Superior temporal gyrus (tissue), 1 donor: ENCODE measurements at regions not wholly inside any gene's neighbourhood (a gene's known extent, or its start where the extent isn't known, plus 50 kb on each side); places are given as distances from the start of the nearest gene placed in this dataset.

Experiments
- DNase-seq: peaks from one replicate; pipeline ENCODE4 v3.0.0-alpha.2; 2016; ENCODE audit errors: extremely low spot score

DNA sequence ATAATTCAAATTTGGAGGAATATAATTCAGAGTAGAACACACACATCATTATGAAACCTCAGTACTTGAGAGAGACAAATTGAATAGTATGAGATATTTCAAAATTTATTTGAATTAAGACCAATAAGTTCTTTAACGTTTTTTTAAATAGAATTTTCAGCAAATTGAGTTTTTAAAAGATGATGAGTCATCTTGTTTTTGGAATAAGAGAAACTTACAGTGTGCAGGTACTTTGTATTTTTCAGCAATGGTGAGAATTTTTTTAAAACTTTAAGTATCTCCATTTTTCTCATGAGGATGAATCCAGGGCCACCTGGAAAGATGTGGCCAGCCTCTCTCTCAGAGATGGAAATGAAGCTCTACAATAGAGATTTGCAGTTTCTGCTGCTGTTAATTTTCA lies 1015.0 kb upstream of the TENM4 start:
- no peak for DNase-seq

GRCh38 chr11:80451105-80451504 lies 1010.3 kb upstream of the TENM4 start:
- DNase-seq: no peak

GRCh38 chr11:80448709-80449108 lies 1007.9 kb upstream of the TENM4 start:
- no peak for DNase-seq

DNA sequence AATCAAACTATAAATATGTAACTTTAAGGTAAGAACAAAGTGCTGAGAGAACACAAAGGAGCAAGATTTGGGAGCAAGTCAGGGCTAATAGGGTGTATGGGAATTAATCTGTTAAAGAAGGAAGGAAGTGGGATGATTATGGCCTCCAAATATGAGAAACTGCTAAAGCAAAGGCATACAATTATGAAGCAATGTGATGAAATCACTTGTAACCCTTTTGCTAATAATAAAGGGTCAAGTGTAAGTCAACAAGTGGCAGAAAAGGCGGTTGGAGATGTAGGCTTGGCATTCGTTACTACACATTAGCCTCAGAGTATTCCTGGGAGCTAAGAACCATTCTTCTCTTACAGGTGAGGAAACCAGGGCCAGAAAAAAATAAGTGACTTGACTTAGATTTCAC lies 1002.3 kb upstream of the TENM4 start:
- DNase-seq: no peak

GRCh38 chr11:80441821-80442220 lies 1001.0 kb upstream of the TENM4 start:
- DNase-seq: no peak

DNA sequence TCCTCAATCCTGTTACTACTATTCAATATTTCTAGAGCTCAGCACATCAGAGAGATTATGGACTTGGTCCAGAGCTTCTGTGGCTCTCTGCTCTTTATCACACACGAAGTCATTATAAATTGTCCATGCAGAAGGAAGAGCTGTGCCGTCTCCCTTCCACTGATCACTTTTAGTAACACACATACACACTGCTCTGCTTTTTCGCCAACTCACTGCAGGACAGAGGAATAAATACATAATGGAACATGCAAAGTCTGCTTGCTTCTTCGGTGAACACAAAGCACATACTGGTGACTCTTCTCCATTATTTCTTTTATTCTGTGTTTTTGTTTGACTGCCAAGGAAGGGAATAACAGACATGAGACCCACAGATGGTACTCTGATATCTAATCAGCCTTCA lies 1000.0 kb upstream of the TENM4 start:
- DNase-seq: no peak

- DNase-seq: no peak
These were observed 995.7 kb upstream of the TENM4 start for GRCh38 chr11:80436547-80436946.

- no peak for DNase-seq
These were observed 994.5 kb upstream of the TENM4 start for GRCh38 chr11:80435345-80435744.

GRCh38 chr11:80432057-80432456 lies 991.2 kb upstream of the TENM4 start:
- DNase-seq: no peak

DNA sequence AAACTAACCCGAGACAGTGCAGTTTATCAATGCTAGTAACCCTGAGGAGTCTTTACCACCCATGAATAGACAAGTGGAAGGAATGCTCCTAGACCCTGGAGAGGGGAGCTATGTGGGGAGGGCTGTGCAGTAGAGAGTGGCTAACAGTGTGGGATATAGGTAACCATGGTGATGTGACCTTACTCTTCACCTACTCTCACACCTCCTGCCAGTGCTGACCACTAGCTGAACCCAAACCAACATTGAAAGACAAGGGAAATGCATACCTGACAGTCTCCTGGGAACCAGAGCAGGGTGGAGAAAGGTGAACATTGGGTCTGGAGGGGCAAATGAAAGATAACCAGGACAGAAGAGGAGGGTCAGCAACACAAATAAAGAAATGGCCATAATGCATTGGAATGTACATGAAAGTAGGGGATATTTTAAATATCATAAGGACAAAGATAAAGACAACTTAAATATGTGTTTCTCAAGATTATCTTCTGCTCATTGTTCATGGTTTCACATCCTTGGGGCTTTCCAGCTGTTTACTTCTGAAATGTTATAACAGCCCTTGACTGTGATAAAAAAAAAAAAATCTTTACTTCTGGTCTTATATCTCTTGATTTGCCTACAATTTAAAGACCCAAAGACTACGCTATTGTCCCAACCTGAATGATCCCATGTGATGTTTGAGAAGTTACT lies 983.3 kb upstream of the TENM4 start:
- DNase-seq: no peak

DNA sequence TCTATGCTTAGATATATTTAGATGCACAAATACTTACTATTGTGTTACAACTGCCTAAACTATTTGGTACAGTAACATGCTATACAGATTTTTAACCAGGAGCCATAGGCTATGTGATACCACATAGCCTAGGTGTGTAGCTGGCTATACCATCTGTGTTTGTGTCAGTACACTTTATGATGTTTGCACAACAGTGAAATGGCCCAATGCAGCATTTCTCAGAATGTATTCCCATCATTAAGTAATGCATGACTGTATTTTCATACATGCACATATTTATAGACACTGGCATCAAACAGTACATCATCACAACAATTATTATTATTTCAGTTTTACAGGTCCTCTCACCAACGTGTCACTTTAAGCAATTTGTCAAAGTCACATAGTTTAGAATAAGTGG lies 979.5 kb upstream of the TENM4 start:
- DNase-seq: no peak

DNA sequence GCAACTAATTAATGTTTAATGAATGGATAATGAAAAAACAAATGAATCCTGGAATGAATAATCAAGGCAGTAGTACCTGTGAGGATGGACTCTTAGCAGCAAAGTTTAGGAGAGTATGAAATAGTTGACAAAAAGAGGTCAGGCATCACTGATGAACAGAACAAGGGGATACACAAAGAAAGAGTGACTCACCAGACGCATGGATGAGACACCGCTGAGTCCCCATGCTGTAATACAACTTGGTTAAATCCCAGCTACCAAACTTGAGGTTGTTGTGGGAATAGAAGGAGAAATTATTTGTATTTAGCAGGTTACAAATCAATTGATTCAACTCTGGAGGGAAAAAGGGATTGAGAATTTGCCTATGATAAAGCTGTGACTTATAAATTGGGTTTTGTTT lies 976.9 kb upstream of the TENM4 start:
- no peak for DNase-seq

DNA sequence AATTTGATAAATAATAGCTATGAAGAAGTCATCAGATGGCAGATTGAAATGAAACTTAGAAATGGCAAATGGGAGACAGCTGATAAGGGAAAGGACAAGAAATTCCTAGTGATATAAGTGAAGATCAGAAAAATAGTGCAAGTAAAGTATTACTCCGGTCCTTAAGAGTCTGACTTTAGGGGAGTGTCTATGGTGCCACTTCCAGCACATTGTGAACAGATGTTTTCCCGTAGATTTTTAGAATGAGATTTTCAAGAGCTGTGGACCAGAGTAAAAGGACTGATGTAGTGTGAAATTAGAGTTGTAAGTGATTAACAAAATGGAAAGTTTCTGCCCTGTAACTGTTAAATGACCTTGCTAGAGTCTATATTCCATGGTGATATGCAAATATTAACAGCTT lies 974.8 kb upstream of the TENM4 start:
- no peak for DNase-seq

GRCh38 chr11:80414181-80415165 lies 973.6 kb upstream of the TENM4 start:
- no peak for DNase-seq

- DNase-seq: no peak
These were observed 971.8 kb upstream of the TENM4 start for GRCh38 chr11:80412604-80413003.

- DNase-seq: no peak
These were observed 952.4 kb upstream of the TENM4 start for GRCh38 chr11:80393210-80393609.

- DNase-seq: no peak
These were observed 949.7 kb upstream of the TENM4 start for GRCh38 chr11:80390505-80390904.

- no peak for DNase-seq
These were observed 947.7 kb upstream of the TENM4 start for GRCh38 chr11:80388536-80388935.

GRCh38 chr11:80388130-80388529 lies 947.3 kb upstream of the TENM4 start:
- DNase-seq: no peak

- no peak for DNase-seq
These were observed 942.8 kb upstream of the TENM4 start for GRCh38 chr11:80383655-80384054.

- DNase-seq: no peak
These were observed 938.9 kb upstream of the TENM4 start for GRCh38 chr11:80379620-80380278.

- peak; percentile 42 for DNase-seq
These were observed 931.1 kb upstream of the TENM4 start for GRCh38 chr11:80371931-80372330.

DNA sequence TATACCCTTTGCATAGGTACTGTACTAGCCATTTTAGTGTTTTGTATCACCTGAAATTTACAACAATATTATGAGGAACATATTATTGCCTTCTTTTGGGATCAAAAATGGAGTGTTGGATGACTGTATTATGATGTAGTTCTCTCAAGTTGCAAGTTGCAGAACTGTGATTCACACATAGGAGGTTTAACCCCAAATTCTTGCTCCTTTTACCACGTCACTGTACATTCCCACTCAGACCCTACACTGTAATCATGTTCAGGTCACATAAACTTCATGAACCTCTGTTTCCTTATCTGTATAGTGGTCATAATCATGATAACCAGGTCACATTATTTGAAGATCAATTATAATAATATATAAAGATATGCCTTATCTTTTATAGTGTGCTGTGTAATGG lies 925.1 kb upstream of the TENM4 start:
- DNase-seq: no peak
